Vagina (tissue), 2 donors: ENCODE measurements at regions not wholly inside any gene's neighbourhood (a gene's known extent, or its start where the extent isn't known, plus 50 kb on each side); places are given as distances from the start of the nearest gene placed in this dataset.

Source experiments
- CTCF ChIP-seq, 3 experiments: fragments of 450-650 bp in 2 of 3; fragments of 200-600 bp in 1 of 3; sonication (generic) in 1 of 3; IDR thresholded peaks; one replicate each; pipeline ENCODE4 v1.5.1; 2017 to 2019; ENCODE audit warnings: antibody characterized with exemption in 3 of 3, mild to moderate bottlenecking in 2 of 3, moderate library complexity in 2 of 3
- POLR2A ChIP-seq, 2 donors: fragments of 450-650 bp; IDR thresholded peaks; one replicate each; pipeline ENCODE4 v1.6.1; 2017; ENCODE audit warnings: antibody characterized with exemption in 2 of 2, mild to moderate bottlenecking in 2 of 2, moderate library complexity in 2 of 2
- POLR2AphosphoS5 ChIP-seq, 2 donors: sonication (generic); formaldehyde crosslinking; IDR thresholded peaks; one replicate each; pipeline ENCODE4 v1.9.0; 2017; ENCODE audit warnings: antibody characterized with exemption in 2 of 2, mild to moderate bottlenecking in 2 of 2, low read depth in 1 of 2; ENCODE audit not compliant: insufficient read depth in 1 of 2

- TF ChIP-seq CTCF (IDR thresholded peaks at IDR 0.05) (no peak), POLR2AphosphoS5 (IDR thresholded peaks at IDR 0.05; ENCODE audit: insufficient read depth in 1 of 2, low read depth in 1 of 2) (no peak), POLR2A (IDR thresholded peaks at IDR 0.05) (no peak)
Observed at GRCh38 chr6:168206661-168207274, 112.8 kb downstream of the DACT2 start.
